ENCODE measurements at regions not wholly inside any gene's neighbourhood (a gene's known extent, or its start where the extent isn't known, plus 50 kb on each side); places are given as distances from the start of the nearest gene placed in this dataset.

GRCh38 chr6:120039664-120040063 is 690.1 kb upstream of the MAN1A1 start:
- Histone ChIP-seq H3K27me3 (ENCODE audit: control insufficient read depth, insufficient read depth, low read length) (no peaks in the 10 kb centered on the region), H3K4me3 (ENCODE audit: low read depth, low read length) (no peak overlapping the region), H3K36me3 (ENCODE audit: control insufficient read depth, insufficient read depth, low read length) (no peaks in the 10 kb centered on the region), H3K9me3 (ENCODE audit: control insufficient read depth, insufficient read depth, low read length) (no peaks in the 10 kb centered on the region), H3K27ac (ENCODE audit: low read depth, low read length) (no peak overlapping the region), H3K4me1 (ENCODE audit: control insufficient read depth, insufficient read depth, low read length) (no peaks in the 10 kb centered on the region)
- WGBS (ENCODE audit: insufficient coverage), result no CpG with 5 or more reads among the region's 2 CpGs
- DNase-seq (ENCODE audit: low read depth in 4 of 6, low spot score in 6 of 6), result no peak

GRCh38 chr6:120031837-120032236 is 682.3 kb upstream of the MAN1A1 start:
- no peak for DNase-seq (ENCODE audit: low read depth in 4 of 6, low spot score in 6 of 6)
- 100% methylated on average over 2 of the region's 2 CpGs for WGBS (ENCODE audit: insufficient coverage)
- Histone ChIP-seq H3K4me3 (ENCODE audit: low read depth, low read length) (no peak overlapping the region), H3K27ac (ENCODE audit: low read depth, low read length) (no peak overlapping the region), H3K9me3 (ENCODE audit: control insufficient read depth, insufficient read depth, low read length) (no peaks in the 10 kb centered on the region), H3K27me3 (ENCODE audit: control insufficient read depth, insufficient read depth, low read length) (no peaks in the 10 kb centered on the region), H3K4me1 (ENCODE audit: control insufficient read depth, insufficient read depth, low read length) (no peaks in the 10 kb centered on the region), H3K36me3 (ENCODE audit: control insufficient read depth, insufficient read depth, low read length) (no peaks in the 10 kb centered on the region)

DNA sequence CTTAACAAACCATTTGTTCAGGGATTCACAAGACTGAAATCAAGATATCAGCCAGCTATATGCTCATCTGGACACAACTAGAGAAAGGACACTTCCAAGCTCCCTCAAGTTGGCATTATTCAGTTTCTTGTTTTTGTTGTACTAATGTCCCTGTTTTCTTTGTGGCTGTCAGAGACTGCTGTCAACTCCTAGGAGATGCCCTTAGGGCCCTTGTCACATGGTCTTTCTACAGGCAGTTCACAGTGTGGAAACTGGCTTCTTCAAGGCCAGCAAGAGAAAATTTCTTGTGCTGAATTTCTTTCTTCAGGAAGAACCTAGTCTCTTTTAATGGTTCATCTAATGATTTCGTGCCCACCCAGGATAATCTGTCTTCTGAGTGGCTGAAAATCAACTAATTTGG is 677.2 kb upstream of the MAN1A1 start:
- no peaks in the 10 kb centered on the region for H3K36me3 ChIP-seq (ENCODE audit: control insufficient read depth, insufficient read depth, low read length)
- H3K4me1 ChIP-seq (ENCODE audit: control insufficient read depth, insufficient read depth, low read length), result no peaks in the 10 kb centered on the region
- no peak overlapping the region for H3K4me3 ChIP-seq (ENCODE audit: low read depth, low read length)
- H3K27ac ChIP-seq (ENCODE audit: low read depth, low read length), result no peak overlapping the region
- peak in 1 of 6 donors; percentile 2 for DNase-seq (ENCODE audit: low read depth in 4 of 6, low spot score in 6 of 6)
- no CpG with 5 or more reads among the region's 1 CpG for WGBS (ENCODE audit: insufficient coverage)
- H3K9me3 ChIP-seq (ENCODE audit: control insufficient read depth, insufficient read depth, low read length), result no peaks in the 10 kb centered on the region
- no peaks in the 10 kb centered on the region for H3K27me3 ChIP-seq (ENCODE audit: control insufficient read depth, insufficient read depth, low read length)

GRCh38 chr6:120010075-120010474 is 660.5 kb upstream of the MAN1A1 start:
- Histone ChIP-seq H3K27ac (ENCODE audit: low read depth, low read length) (no peak overlapping the region), H3K36me3 (ENCODE audit: control insufficient read depth, insufficient read depth, low read length) (no peaks in the 10 kb centered on the region), H3K4me3 (ENCODE audit: low read depth, low read length) (no peak overlapping the region), H3K4me1 (ENCODE audit: control insufficient read depth, insufficient read depth, low read length) (no peaks in the 10 kb centered on the region), H3K9me3 (ENCODE audit: control insufficient read depth, insufficient read depth, low read length) (peaks cover 1% of the 10 kb centered on the region), H3K27me3 (ENCODE audit: control insufficient read depth, insufficient read depth, low read length) (no peaks in the 10 kb centered on the region)
- no CpG with 5 or more reads among the region's 3 CpGs for WGBS (ENCODE audit: insufficient coverage)
- no peak for DNase-seq (ENCODE audit: low read depth in 4 of 6, low spot score in 6 of 6)

GRCh38 chr6:120005292-120005976 is 655.9 kb upstream of the MAN1A1 start:
- Histone ChIP-seq H3K4me3 (ENCODE audit: low read depth, low read length) (no peak overlapping the region), H3K27me3 (ENCODE audit: control insufficient read depth, insufficient read depth, low read length) (no peaks in the 10 kb centered on the region), H3K4me1 (ENCODE audit: control insufficient read depth, insufficient read depth, low read length) (no peaks in the 10 kb centered on the region), H3K36me3 (ENCODE audit: control insufficient read depth, insufficient read depth, low read length) (no peaks in the 10 kb centered on the region), H3K9me3 (ENCODE audit: control insufficient read depth, insufficient read depth, low read length) (peaks cover 1% of the 10 kb centered on the region), H3K27ac (ENCODE audit: low read depth, low read length) (no peak overlapping the region)
- 88% methylated on average over 6 of the region's 12 CpGs for WGBS (ENCODE audit: insufficient coverage)
- no peak for DNase-seq (ENCODE audit: low read depth in 4 of 6, low spot score in 6 of 6)

DNA sequence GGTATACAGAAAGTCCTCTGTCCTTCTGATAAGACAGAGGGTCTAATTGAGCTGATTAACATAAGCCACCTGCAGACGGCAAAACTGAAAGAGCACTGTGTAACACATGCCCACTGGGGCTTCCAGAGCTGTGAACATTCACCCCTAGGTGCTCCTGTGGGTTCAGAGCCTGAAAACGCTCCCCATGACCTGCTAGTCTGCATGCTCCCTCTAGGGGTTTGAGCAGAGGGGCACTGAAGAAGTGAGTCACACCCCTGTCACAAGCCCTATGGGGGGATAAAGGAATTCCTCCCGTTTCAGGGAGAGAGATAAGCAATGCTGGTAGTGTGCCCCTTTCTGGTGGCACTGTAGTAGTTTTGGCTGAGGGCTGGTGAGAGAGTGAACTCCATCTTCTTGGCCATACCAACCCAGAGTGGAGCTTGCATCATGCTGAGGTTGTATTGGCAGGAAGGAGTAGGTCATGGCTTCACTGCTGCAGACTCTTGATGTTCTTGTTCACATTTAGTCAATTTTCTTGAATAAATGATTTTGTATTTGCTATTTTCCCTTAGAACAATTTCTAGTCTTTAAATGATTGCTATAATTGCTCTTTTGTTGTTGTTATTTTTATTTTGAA is 637.5 kb upstream of the MAN1A1 start:
- WGBS (ENCODE audit: insufficient coverage), result 100% methylated on average over 2 of the region's 3 CpGs

GRCh38 chr6:119985952-119986736 is 636.6 kb upstream of the MAN1A1 start:
- H3K4me3 ChIP-seq (ENCODE audit: low read depth, low read length), result no peak overlapping the region
- 90% methylated on average over 2 of the region's 4 CpGs for WGBS (ENCODE audit: insufficient coverage)
- no peaks in the 10 kb centered on the region for H3K36me3 ChIP-seq (ENCODE audit: control insufficient read depth, insufficient read depth, low read length)
- H3K4me1 ChIP-seq (ENCODE audit: control insufficient read depth, insufficient read depth, low read length), result no peaks in the 10 kb centered on the region
- DNase-seq (ENCODE audit: low read depth in 4 of 6, low spot score in 6 of 6), result no peak
- no peak overlapping the region for H3K27ac ChIP-seq (ENCODE audit: low read depth, low read length)
- no peaks in the 10 kb centered on the region for H3K9me3 ChIP-seq (ENCODE audit: control insufficient read depth, insufficient read depth, low read length)
- H3K27me3 ChIP-seq (ENCODE audit: control insufficient read depth, insufficient read depth, low read length), result no peaks in the 10 kb centered on the region

More for the DNA sequence above, 637.5 kb upstream of the MAN1A1 start:
- Histone ChIP-seq H3K4me3 (ENCODE audit: low read depth, low read length) (no peak overlapping the region), H3K4me1 (ENCODE audit: control insufficient read depth, insufficient read depth, low read length) (no peaks in the 10 kb centered on the region), H3K36me3 (ENCODE audit: control insufficient read depth, insufficient read depth, low read length) (no peaks in the 10 kb centered on the region), H3K27me3 (ENCODE audit: control insufficient read depth, insufficient read depth, low read length) (no peaks in the 10 kb centered on the region), H3K27ac (ENCODE audit: low read depth, low read length) (no peak overlapping the region), H3K9me3 (ENCODE audit: control insufficient read depth, insufficient read depth, low read length) (no peaks in the 10 kb centered on the region)
- no peak for DNase-seq (ENCODE audit: low read depth in 4 of 6, low spot score in 6 of 6)

DNA sequence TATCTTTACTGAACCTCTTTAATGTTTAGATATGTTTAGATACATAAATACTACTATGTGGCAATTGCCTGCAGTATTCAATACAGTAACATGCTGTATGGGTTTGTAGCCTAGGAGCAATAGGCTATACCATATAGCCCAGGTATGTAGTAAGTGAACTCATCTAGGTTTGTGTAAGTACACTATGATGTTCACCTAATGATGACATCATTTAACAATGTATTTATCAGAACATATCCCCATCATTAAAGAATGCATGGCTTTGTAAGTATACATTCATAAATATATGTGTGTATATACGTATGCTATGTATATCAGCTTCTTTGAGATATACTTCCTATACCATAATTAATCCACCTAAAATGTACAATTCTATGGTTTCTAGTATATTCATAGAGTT is 631.2 kb upstream of the MAN1A1 start:
- no peaks in the 10 kb centered on the region for H3K27me3 ChIP-seq (ENCODE audit: control insufficient read depth, insufficient read depth, low read length)
- no peak overlapping the region for H3K27ac ChIP-seq (ENCODE audit: low read depth, low read length)
- no peak for DNase-seq (ENCODE audit: low read depth in 4 of 6, low spot score in 6 of 6)
- H3K36me3 ChIP-seq (ENCODE audit: control insufficient read depth, insufficient read depth, low read length), result no peaks in the 10 kb centered on the region
- H3K4me1 ChIP-seq (ENCODE audit: control insufficient read depth, insufficient read depth, low read length), result no peaks in the 10 kb centered on the region
- no CpG with 5 or more reads among the region's 1 CpG for WGBS (ENCODE audit: insufficient coverage)
- H3K9me3 ChIP-seq (ENCODE audit: control insufficient read depth, insufficient read depth, low read length), result no peaks in the 10 kb centered on the region
- no peak overlapping the region for H3K4me3 ChIP-seq (ENCODE audit: low read depth, low read length)

DNA sequence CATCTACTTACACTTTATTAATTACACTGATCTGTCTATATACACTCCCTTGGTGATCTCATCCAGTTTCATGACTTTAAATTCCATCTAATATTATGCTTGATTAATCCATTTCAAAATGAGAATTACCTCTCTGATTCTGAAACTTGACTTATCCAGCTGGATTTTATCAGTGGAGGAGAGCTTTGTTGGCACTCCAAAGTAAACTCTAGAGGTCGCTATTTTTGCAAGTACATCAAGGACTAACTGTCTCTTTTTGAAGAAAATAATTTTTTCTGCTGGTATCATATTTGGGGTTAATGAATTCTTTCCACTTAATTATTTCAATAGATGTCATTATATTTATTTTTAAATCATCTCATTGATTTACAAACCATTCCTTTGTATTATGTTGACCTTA is 630.3 kb upstream of the MAN1A1 start:
- no CpG with 5 or more reads among the region's 1 CpG for WGBS (ENCODE audit: insufficient coverage)

More for the DNA sequence above, 630.3 kb upstream of the MAN1A1 start:
- Histone ChIP-seq H3K36me3 (ENCODE audit: control insufficient read depth, insufficient read depth, low read length) (no peaks in the 10 kb centered on the region), H3K9me3 (ENCODE audit: control insufficient read depth, insufficient read depth, low read length) (no peaks in the 10 kb centered on the region), H3K27me3 (ENCODE audit: control insufficient read depth, insufficient read depth, low read length) (no peaks in the 10 kb centered on the region), H3K27ac (ENCODE audit: low read depth, low read length) (no peak overlapping the region), H3K4me3 (ENCODE audit: low read depth, low read length) (no peak overlapping the region), H3K4me1 (ENCODE audit: control insufficient read depth, insufficient read depth, low read length) (no peaks in the 10 kb centered on the region)
- no peak for DNase-seq (ENCODE audit: low read depth in 4 of 6, low spot score in 6 of 6)
